ENCODE measurements at regions not wholly inside any gene's neighbourhood (a gene's known extent, or its start where the extent isn't known, plus 50 kb on each side); places are given as distances from the start of the nearest gene placed in this dataset.

DNA sequence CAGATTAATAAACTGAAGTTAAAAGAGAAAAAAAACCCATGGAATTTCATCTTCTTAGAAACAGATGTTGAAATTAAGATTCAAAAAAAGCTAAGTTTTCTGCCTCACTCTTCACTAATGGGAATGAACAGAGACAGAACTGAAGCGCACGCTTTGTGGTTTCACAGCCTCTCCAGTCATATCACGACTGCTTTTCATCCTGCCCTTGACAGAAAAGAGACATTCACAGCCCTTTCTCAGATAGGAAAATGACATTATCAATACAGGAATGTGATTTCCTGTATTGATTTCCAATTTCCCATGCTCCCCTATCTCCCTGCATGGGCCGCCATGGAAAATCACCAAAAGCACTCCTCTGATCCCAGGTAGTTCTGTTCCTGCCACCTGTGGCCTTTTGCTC, 108.2 kb downstream of the PFKFB3 start:
- no peak overlapping the region for H3K4me2 ChIP-seq (ENCODE audit: insufficient read depth, low read length)
- no peak overlapping the region for H3K4me3 ChIP-seq (ENCODE audit: low read depth in 1 of 2, low read length in 2 of 2)
- no peaks in the 10 kb centered on the region for H3K9me3 ChIP-seq (ENCODE audit: insufficient read depth, low read length, severe bottlenecking)
- H2AFZ ChIP-seq (ENCODE audit: low read depth, low read length): no peak overlapping the region
- no peaks in the 10 kb centered on the region for H3K36me3 ChIP-seq (ENCODE audit: insufficient read depth, low read length)
- no peaks in the 10 kb centered on the region for H3K27me3 ChIP-seq (ENCODE audit: insufficient read depth, low read length, poor library complexity)
- no peaks in the 10 kb centered on the region for H4K20me1 ChIP-seq (ENCODE audit: insufficient read depth, low read length)
- H3K79me2 ChIP-seq (ENCODE audit: insufficient read depth, low read length): no peaks in the 10 kb centered on the region
- H3K4me1 ChIP-seq (ENCODE audit: insufficient read depth, low read length): no peaks in the 10 kb centered on the region
- no peak overlapping the region for H3K9ac ChIP-seq (ENCODE audit: low read depth, low read length)
- DNase-seq: no peak
- TF ChIP-seq CTCF (IDR thresholded peaks at IDR 0.05; ENCODE audit: borderline replicate concordance, extremely low read depth, low read length, poor library complexity, severe bottlenecking) (no peak), EZH2 (IDR thresholded peaks at IDR 0.05; ENCODE audit: borderline replicate concordance, low read depth, low read length, severe bottlenecking) (no peak)
- ATAC-seq (ENCODE audit: insufficient read depth, low read depth): no peak
- H3K27ac ChIP-seq (ENCODE audit: low read length): no peak overlapping the region

- TF ChIP-seq EZH2 (IDR thresholded peaks at IDR 0.05; ENCODE audit: borderline replicate concordance, low read depth, low read length, severe bottlenecking): no peak
- no peak for TF ChIP-seq CTCF (IDR thresholded peaks at IDR 0.05; ENCODE audit: borderline replicate concordance, extremely low read depth, low read length, poor library complexity, severe bottlenecking)
- no peaks in the 10 kb centered on the region for H4K20me1 ChIP-seq (ENCODE audit: insufficient read depth, low read length)
- H3K4me3 ChIP-seq (ENCODE audit: low read depth in 1 of 2, low read length in 2 of 2): no peak overlapping the region
- no peaks in the 10 kb centered on the region for H3K79me2 ChIP-seq (ENCODE audit: insufficient read depth, low read length)
- no peak overlapping the region for H3K4me2 ChIP-seq (ENCODE audit: insufficient read depth, low read length)
- no peaks in the 10 kb centered on the region for H3K9me3 ChIP-seq (ENCODE audit: insufficient read depth, low read length, severe bottlenecking)
- H3K4me1 ChIP-seq (ENCODE audit: insufficient read depth, low read length): no peaks in the 10 kb centered on the region
- H3K27me3 ChIP-seq (ENCODE audit: insufficient read depth, low read length, poor library complexity): no peaks in the 10 kb centered on the region
- DNase-seq (no peak), ATAC-seq (ENCODE audit: insufficient read depth, low read depth) (no peak)
- no peaks in the 10 kb centered on the region for H3K36me3 ChIP-seq (ENCODE audit: insufficient read depth, low read length)
- no peak overlapping the region for H3K9ac ChIP-seq (ENCODE audit: low read depth, low read length)
- H3K27ac ChIP-seq (ENCODE audit: low read length): no peak overlapping the region
- H2AFZ ChIP-seq (ENCODE audit: low read depth, low read length): no peak overlapping the region
These were observed 109.1 kb downstream of the PFKFB3 start for GRCh38 chr10:6311700-6312330.

GRCh38 chr10:6312636-6313035, 109.9 kb downstream of the PFKFB3 start:
- Histone ChIP-seq H3K9ac (ENCODE audit: low read depth, low read length) (no peak overlapping the region), H3K36me3 (ENCODE audit: insufficient read depth, low read length) (no peaks in the 10 kb centered on the region), H3K79me2 (ENCODE audit: insufficient read depth, low read length) (no peaks in the 10 kb centered on the region), H4K20me1 (ENCODE audit: insufficient read depth, low read length) (no peaks in the 10 kb centered on the region), H2AFZ (ENCODE audit: low read depth, low read length) (no peak overlapping the region), H3K4me3 (ENCODE audit: low read depth in 1 of 2, low read length in 2 of 2) (no peak overlapping the region), H3K4me1 (ENCODE audit: insufficient read depth, low read length) (no peaks in the 10 kb centered on the region), H3K27me3 (ENCODE audit: insufficient read depth, low read length, poor library complexity) (no peaks in the 10 kb centered on the region), H3K9me3 (ENCODE audit: insufficient read depth, low read length, severe bottlenecking) (no peaks in the 10 kb centered on the region), H3K4me2 (ENCODE audit: insufficient read depth, low read length) (no peak overlapping the region), H3K27ac (ENCODE audit: low read length) (no peak overlapping the region)
- DNase-seq: no peak
- ATAC-seq (ENCODE audit: insufficient read depth, low read depth): no peak
- TF ChIP-seq EZH2 (IDR thresholded peaks at IDR 0.05; ENCODE audit: borderline replicate concordance, low read depth, low read length, severe bottlenecking) (no peak), CTCF (IDR thresholded peaks at IDR 0.05; ENCODE audit: borderline replicate concordance, extremely low read depth, low read length, poor library complexity, severe bottlenecking) (no peak)
